Thymus (tissue), 11 donors: ENCODE measurements at regions not wholly inside any gene's neighbourhood (a gene's known extent, or its start where the extent isn't known, plus 50 kb on each side); places are given as distances from the start of the nearest gene placed in this dataset.

ENCODE experiments used
- DNase-seq, 9 donors: peaks; one replicate each; pipeline ENCODE4 v3.0.0-alpha.2; 2013; ENCODE audit warnings: low spot score in 9 of 9, low read depth in 6 of 9, missing footprints in 1 of 9
- H3K27ac ChIP-seq, 2 donors: one replicate each; pipeline ENCODE4 v1.5.1; 2013; ENCODE audit warnings: control low read depth in 1 of 2, low read depth in 1 of 2, low read length in 1 of 2, mild to moderate bottlenecking in 1 of 2, moderate library complexity in 1 of 2
- H3K27me3 ChIP-seq, 2 donors: one replicate each; pipeline ENCODE4 v1.5.1; 2013; ENCODE audit warnings: low read length in 1 of 2; ENCODE audit not compliant: control insufficient read depth in 2 of 2, insufficient read depth in 1 of 2
- H3K36me3 ChIP-seq, 2 donors: one replicate each; pipeline ENCODE4 v1.5.1; 2013; ENCODE audit warnings: low read length in 1 of 2, mild to moderate bottlenecking in 1 of 2, moderate library complexity in 1 of 2; ENCODE audit not compliant: control insufficient read depth in 2 of 2, insufficient read depth in 2 of 2
- H3K4me1 ChIP-seq, 2 donors: one replicate each; pipeline ENCODE4 v1.5.1; 2013; ENCODE audit warnings: low read length in 2 of 2; ENCODE audit not compliant: control insufficient read depth in 2 of 2, insufficient read depth in 2 of 2
- H3K4me3 ChIP-seq, 2 donors: one replicate each; pipeline ENCODE4 v1.5.1; 2013; ENCODE audit warnings: low read length in 2 of 2, control low read depth in 1 of 2, mild to moderate bottlenecking in 1 of 2
- H3K9me3 ChIP-seq, 2 donors: one replicate each; pipeline ENCODE4 v1.5.1; 2013; ENCODE audit warnings: low read length in 1 of 2, mild to moderate bottlenecking in 1 of 2; ENCODE audit not compliant: control insufficient read depth in 2 of 2, insufficient read depth in 1 of 2
- WGBS: extraction: QIAGEN DNeasy Blood & Tissue Kit; methylation state at CpG from one replicate; pipeline ENCODE4 v1.1.7; 2013; 5-methylcytosine and 5-hydroxymethylcytosine counted together
- donor health status: healthy.

GRCh38 chr5:58046371-58046770, 413.5 kb downstream of the PLK2 start:
- Histone ChIP-seq H3K9me3 (no peaks in the 10 kb centered on the region), H3K27ac (no peak overlapping the region), H3K4me3 (no peak overlapping the region), H3K36me3 (no peaks in the 10 kb centered on the region), H3K27me3 (no peaks in the 10 kb centered on the region), H3K4me1 (no peaks in the 10 kb centered on the region)
- 94% methylated on average over 1 of the region's 1 CpG for WGBS
- no peak for DNase-seq

GRCh38 chr5:58044166-58044565, 415.7 kb downstream of the PLK2 start:
- H3K36me3 ChIP-seq, result no peaks in the 10 kb centered on the region
- no peak overlapping the region for H3K4me3 ChIP-seq
- no peak for DNase-seq
- no peaks in the 10 kb centered on the region for H3K9me3 ChIP-seq
- no peak overlapping the region for H3K27ac ChIP-seq
- no peaks in the 10 kb centered on the region for H3K4me1 ChIP-seq
- 98% methylated on average over 6 of the region's 6 CpGs for WGBS
- H3K27me3 ChIP-seq, result no peaks in the 10 kb centered on the region

- no peaks in the 10 kb centered on the region for H3K27me3 ChIP-seq
- H3K4me3 ChIP-seq, result no peak overlapping the region
- no peaks in the 10 kb centered on the region for H3K9me3 ChIP-seq
- DNase-seq, result no peak
- H3K36me3 ChIP-seq, result no peaks in the 10 kb centered on the region
- no peak overlapping the region for H3K27ac ChIP-seq
- 44% methylated on average over 2 of the region's 2 CpGs for WGBS
- no peaks in the 10 kb centered on the region for H3K4me1 ChIP-seq
Measured at GRCh38 chr5:58043032-58043945, 416.6 kb downstream of the PLK2 start.

GRCh38 chr5:58041884-58042283, 418.0 kb downstream of the PLK2 start:
- WGBS, result 95% methylated on average over 3 of the region's 3 CpGs
- H3K4me3 ChIP-seq, result no peak overlapping the region
- DNase-seq, result no peak

GRCh38 chr5:58040846-58041245, 419.0 kb downstream of the PLK2 start:
- 0% methylated on average over 1 of the region's 1 CpG for WGBS
- Histone ChIP-seq H3K27ac (no peak overlapping the region), H3K36me3 (no peaks in the 10 kb centered on the region), H3K27me3 (no peaks in the 10 kb centered on the region), H3K4me1 (no peaks in the 10 kb centered on the region), H3K9me3 (no peaks in the 10 kb centered on the region), H3K4me3 (no peak overlapping the region)
- no peak for DNase-seq

More at GRCh38 chr5:58041884-58042283, 418.0 kb downstream of the PLK2 start:
- no peaks in the 10 kb centered on the region for H3K4me1 ChIP-seq
- H3K27me3 ChIP-seq, result no peaks in the 10 kb centered on the region
- no peaks in the 10 kb centered on the region for H3K36me3 ChIP-seq
- no peaks in the 10 kb centered on the region for H3K9me3 ChIP-seq
- no peak overlapping the region for H3K27ac ChIP-seq

- no peaks in the 10 kb centered on the region for H3K4me1 ChIP-seq
- no peak for DNase-seq
- 48% methylated on average over 2 of the region's 2 CpGs for WGBS
Measured at GRCh38 chr5:58040044-58040443, 419.8 kb downstream of the PLK2 start.

GRCh38 chr5:58037899-58038298, 422.0 kb downstream of the PLK2 start:
- DNase-seq, result no peak
- Histone ChIP-seq H3K9me3 (no peaks in the 10 kb centered on the region), H3K36me3 (no peaks in the 10 kb centered on the region), H3K27ac (no peak overlapping the region), H3K4me1 (no peaks in the 10 kb centered on the region), H3K27me3 (no peaks in the 10 kb centered on the region), H3K4me3 (no peak overlapping the region)
- 98% methylated on average over 3 of the region's 3 CpGs for WGBS

More at GRCh38 chr5:58040044-58040443, 419.8 kb downstream of the PLK2 start:
- H3K36me3 ChIP-seq, result no peaks in the 10 kb centered on the region
- H3K9me3 ChIP-seq, result no peaks in the 10 kb centered on the region
- H3K27me3 ChIP-seq, result no peaks in the 10 kb centered on the region
- no peak overlapping the region for H3K27ac ChIP-seq
- H3K4me3 ChIP-seq, result no peak overlapping the region

- Histone ChIP-seq H3K4me1 (no peaks in the 10 kb centered on the region), H3K4me3 (no peak overlapping the region), H3K9me3 (no peaks in the 10 kb centered on the region), H3K27me3 (no peaks in the 10 kb centered on the region), H3K27ac (no peak overlapping the region), H3K36me3 (no peaks in the 10 kb centered on the region)
- 98% methylated on average over 1 of the region's 1 CpG for WGBS
- no peak for DNase-seq
Measured at GRCh38 chr5:58025809-58026208, 434.1 kb downstream of the PLK2 start.

GRCh38 chr5:58024151-58024550, 435.7 kb downstream of the PLK2 start:
- H3K4me3 ChIP-seq, result no peak overlapping the region
- no peaks in the 10 kb centered on the region for H3K36me3 ChIP-seq
- H3K9me3 ChIP-seq, result no peaks in the 10 kb centered on the region
- H3K4me1 ChIP-seq, result no peaks in the 10 kb centered on the region
- 0% methylated on average over 1 of the region's 1 CpG for WGBS
- H3K27ac ChIP-seq, result no peak overlapping the region
- no peak for DNase-seq
- no peaks in the 10 kb centered on the region for H3K27me3 ChIP-seq
